ENCODE measurements at regions not wholly inside any gene's neighbourhood (a gene's known extent, or its start where the extent isn't known, plus 50 kb on each side); places are given as distances from the start of the nearest gene placed in this dataset.

- H2BK5ac ChIP-seq (ENCODE audit: low read depth, low read length, poor library complexity, severe bottlenecking): no peak overlapping the region
- no peak overlapping the region for H3K23ac ChIP-seq (ENCODE audit: low read depth, low read length)
- no peak overlapping the region for H3K14ac ChIP-seq (replicated peaks; ENCODE audit: low read depth, low read length)
- no peak overlapping the region for H3K27ac ChIP-seq (ENCODE audit: insufficient read depth, low read length)
- dilution Hi-C loops (cut with HindIII; ENCODE audit: low sequenced_read_pairs, unreplicated experiment): no loop called here
- no CpG with 5 or more reads among the region's 6 CpGs for WGBS, 2 experiments (ENCODE audit: extremely low coverage in 2 of 2, insufficient read length in 1 of 2)
- no peaks in the 10 kb centered on the region for H3K79me1 ChIP-seq (ENCODE audit: low read depth in 1 of 2, low read length in 2 of 2)
- H2BK120ac ChIP-seq (ENCODE audit: low read depth, low read length): no peak overlapping the region
- H3K9me3 ChIP-seq (ENCODE audit: control insufficient read depth, insufficient read depth, low read length): no peaks in the 10 kb centered on the region
- H3K4me2 ChIP-seq (ENCODE audit: low read depth, low read length): no peak overlapping the region
- no peak overlapping the region for H4K8ac ChIP-seq (ENCODE audit: low read depth in 2 of 2, low read length in 2 of 2)
- H3K4me1 ChIP-seq (ENCODE audit: control insufficient read depth, insufficient read depth, low read length): no peaks in the 10 kb centered on the region
- no peak overlapping the region for H2AK5ac ChIP-seq (ENCODE audit: low read depth, low read length)
- H3K9ac ChIP-seq (ENCODE audit: low read depth, low read length): no peak overlapping the region
- H3K18ac ChIP-seq (ENCODE audit: low read depth, low read length): no peak overlapping the region
- intact Hi-C loops (cut with micrococcal nuclease): no loop called here
- H2AFZ ChIP-seq (replicated peaks; ENCODE audit: low read length, poor library complexity): no peak overlapping the region
- H2BK20ac ChIP-seq (ENCODE audit: low read depth, low read length): no peak overlapping the region
- ATAC-seq (ENCODE audit: low read depth): no peak
- no peaks in the 10 kb centered on the region for H3K36me3 ChIP-seq (ENCODE audit: control insufficient read depth, insufficient read depth, low read length)
- no peak overlapping the region for H4K5ac ChIP-seq (ENCODE audit: low read depth, low read length)
- TF ChIP-seq RCOR1 (IDR thresholded peaks at IDR 0.05; ENCODE audit: insufficient replicate concordance, low read length): no peak
- no peak for TF ChIP-seq MAZ (IDR thresholded peaks at IDR 0.05; ENCODE audit: borderline replicate concordance, low read depth, low read length)
- no peak for TF ChIP-seq MAFK (IDR thresholded peaks at IDR 0.05; ENCODE audit: low read depth, low read length)
- TF ChIP-seq RFX5 (IDR thresholded peaks at IDR 0.05; ENCODE audit: low read depth, low read length): no peak
- TF ChIP-seq POLR2A (IDR thresholded peaks at IDR 0.05; ENCODE audit: low read depth, low read length): no peak
- no peak for TF ChIP-seq RAD21 (IDR thresholded peaks at IDR 0.05; ENCODE audit: low read length)
- TF ChIP-seq USF2 (IDR thresholded peaks at IDR 0.05; ENCODE audit: low read depth, low read length): no peak
- no peak for TF ChIP-seq CEBPB (IDR thresholded peaks at IDR 0.05; ENCODE audit: low read depth, low read length)
- no peak for TF ChIP-seq FOS (IDR thresholded peaks at IDR 0.05; ENCODE audit: low read depth, low read length)
- TF ChIP-seq BHLHE40 (IDR thresholded peaks at IDR 0.05; ENCODE audit: low read depth, low read length): no peak
- TF ChIP-seq CHD1 (IDR thresholded peaks at IDR 0.05; ENCODE audit: low read depth, low read length): no peak
- TF ChIP-seq SMC3 (IDR thresholded peaks at IDR 0.05; ENCODE audit: low read depth, low read length): no peak
- no peak for TF ChIP-seq NFE2L2 (IDR thresholded peaks at IDR 0.05; ENCODE audit: low read depth, low read length)
- TF ChIP-seq ELK1 (IDR thresholded peaks at IDR 0.05; ENCODE audit: borderline replicate concordance, low read depth, low read length): no peak
- TF ChIP-seq MXI1 (IDR thresholded peaks at IDR 0.05; ENCODE audit: borderline replicate concordance, low read depth, low read length): no peak
- no peak for TF ChIP-seq CTCF (conservative IDR thresholded peaks at IDR 0.05; ENCODE audit: low read depth, low read length)
- H3K4ac ChIP-seq (ENCODE audit: low read depth, low read length): no peak overlapping the region
- ChIA-PET POLR2A (ENCODE audit: unreplicated experiment) (no interaction called here), CTCF (no interaction called here)
- no peak overlapping the region for H2AK9ac ChIP-seq (replicated peaks; ENCODE audit: low read depth, low read length, poor library complexity)
- no peaks in the 10 kb centered on the region for H3K9me1 ChIP-seq (ENCODE audit: insufficient read depth, low read length)
- peaks cover 3% of the 10 kb centered on the region; the same call in 1 of the 2 replicates for H3K27me3 ChIP-seq (ENCODE audit: control insufficient read depth, insufficient read depth, low read length)
- H4K91ac ChIP-seq (ENCODE audit: insufficient read depth, low read depth, low read length): no peak overlapping the region
- H3K4me3 ChIP-seq (ENCODE audit: insufficient read depth, low read depth, low read length): no peak overlapping the region
- no TSS peak for BruUV-seq (replicated peaks)
- no peak for DNase-seq
- in situ Hi-C loops (cut with MboI; ENCODE audit: low sequenced_read_pairs): no loop called here
- H4K20me1 ChIP-seq (ENCODE audit: insufficient read depth, low read length): no peaks in the 10 kb centered on the region
- no peak overlapping the region for H3K56ac ChIP-seq (ENCODE audit: extremely low read depth, insufficient read depth, low read length)
- no peak overlapping the region for H2BK15ac ChIP-seq (ENCODE audit: low read depth, low read length)
These were observed 377.8 kb upstream of the PROK2 start for GRCh38 chr3:72162649-72163184.

Measured in IMR-90 (cell line).